UCSD-AML1 (cell line): ENCODE measurements at regions not wholly inside any gene's neighbourhood (a gene's known extent, or its start where the extent isn't known, plus 50 kb on each side); places are given as distances from the start of the nearest gene placed in this dataset.

Experiments used
- DNase-seq: peaks from one replicate; lab custom pipeline; 2025; ENCODE audit not compliant: unreplicated experiment; lab: John Stamatoyannopoulos, UW

DNA sequence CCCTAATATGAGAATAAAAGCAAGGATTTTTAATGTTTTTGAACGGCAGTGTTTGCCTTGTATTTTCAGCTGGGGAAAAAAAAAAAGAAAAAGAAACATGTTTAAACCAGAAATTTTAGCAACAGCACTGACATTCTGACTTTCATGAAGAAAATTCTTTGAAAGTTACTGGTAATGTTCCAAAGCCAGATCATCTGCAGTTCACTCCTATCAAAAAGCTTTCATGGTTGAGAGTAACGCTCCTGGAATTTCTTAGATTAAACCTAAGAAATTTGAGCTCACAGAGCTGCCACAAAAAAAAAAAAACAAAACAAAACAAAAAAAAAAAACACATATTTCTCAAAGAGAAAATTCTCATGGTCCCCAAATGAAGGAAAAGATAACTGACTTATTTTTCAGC, 1106.7 kb downstream of the EFNB2 start:
- no peak for DNase-seq

DNA sequence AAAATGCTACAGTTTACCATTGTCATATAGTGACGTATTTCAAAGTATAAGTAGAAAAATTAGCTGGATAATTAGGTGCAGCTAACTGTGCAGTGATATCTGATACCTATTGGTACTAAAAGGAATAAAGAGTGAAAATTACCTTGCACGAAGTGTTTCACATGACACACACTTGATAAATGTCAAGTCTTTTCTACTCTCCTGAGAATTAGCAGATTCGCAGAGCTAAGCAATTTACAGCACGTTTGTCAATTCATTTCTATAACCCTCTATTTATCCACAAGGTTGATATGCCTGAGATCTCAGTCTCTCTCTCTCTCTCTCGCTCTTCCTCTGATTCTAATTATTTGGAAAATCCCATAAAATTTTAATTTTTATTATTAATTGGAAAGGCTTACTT, 1109.0 kb downstream of the EFNB2 start:
- DNase-seq: no peak

GRCh38 chr13:105414639-105415038, 1120.8 kb downstream of the EFNB2 start:
- no peak for DNase-seq

DNA sequence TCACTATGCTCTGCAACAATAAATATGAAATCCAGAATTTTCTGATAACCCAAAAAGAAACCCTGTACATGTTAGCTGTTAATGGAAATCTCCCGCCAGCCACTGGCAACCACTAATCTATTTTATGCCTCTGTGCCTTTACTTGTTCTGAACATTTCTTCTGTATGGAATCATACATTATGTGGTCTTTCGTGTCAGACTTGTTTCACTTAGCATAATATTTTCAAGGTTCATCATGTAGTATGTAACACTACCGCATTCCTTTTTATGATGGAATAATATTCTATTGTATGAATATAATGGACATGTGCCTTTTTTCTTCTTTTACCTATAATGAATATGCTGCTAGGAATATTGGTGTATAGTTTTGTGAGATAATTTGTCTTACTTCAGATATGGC, 1123.3 kb downstream of the EFNB2 start:
- DNase-seq: no peak

DNA sequence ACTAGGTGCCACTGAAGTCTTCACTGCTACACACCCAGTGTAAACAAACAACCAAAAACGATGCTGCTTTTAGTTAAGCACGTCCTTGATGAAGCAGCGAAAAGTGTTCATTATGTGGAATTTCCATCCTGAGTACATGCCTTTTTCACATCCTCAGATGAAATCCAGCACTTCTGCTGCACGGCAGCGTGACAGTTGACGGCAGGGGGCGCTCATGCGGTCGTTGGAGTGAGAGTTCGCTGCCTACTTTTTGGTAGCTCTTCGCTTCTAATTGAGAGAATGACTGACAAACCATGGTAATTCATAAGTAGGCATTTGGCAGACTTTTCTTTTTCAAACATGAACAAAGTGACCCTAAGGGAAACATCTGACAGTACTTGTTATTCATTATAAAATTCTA, 1124.9 kb downstream of the EFNB2 start:
- peak; percentile 37 for DNase-seq

DNA sequence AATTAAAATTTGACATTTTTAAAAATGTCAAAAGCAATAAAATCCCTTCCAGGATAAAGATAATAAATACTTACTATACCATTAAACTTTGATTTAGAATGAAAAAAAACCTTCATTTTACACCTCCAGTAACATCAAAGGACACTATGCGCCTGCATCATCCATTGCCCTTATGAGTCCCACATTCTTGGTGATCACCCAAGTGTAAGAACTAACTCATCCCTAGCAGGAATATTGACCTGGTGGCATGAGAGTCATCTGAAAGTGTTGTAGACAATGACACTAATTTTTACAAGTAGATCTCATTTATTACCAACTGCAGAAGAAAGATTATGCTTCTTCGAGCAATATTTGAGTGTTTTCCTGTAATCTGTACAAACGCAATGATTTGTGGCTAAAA, 1128.9 kb downstream of the EFNB2 start:
- DNase-seq: no peak

- no peak for DNase-seq
Observed at GRCh38 chr13:105403086-105403485, 1132.4 kb downstream of the EFNB2 start.

DNA sequence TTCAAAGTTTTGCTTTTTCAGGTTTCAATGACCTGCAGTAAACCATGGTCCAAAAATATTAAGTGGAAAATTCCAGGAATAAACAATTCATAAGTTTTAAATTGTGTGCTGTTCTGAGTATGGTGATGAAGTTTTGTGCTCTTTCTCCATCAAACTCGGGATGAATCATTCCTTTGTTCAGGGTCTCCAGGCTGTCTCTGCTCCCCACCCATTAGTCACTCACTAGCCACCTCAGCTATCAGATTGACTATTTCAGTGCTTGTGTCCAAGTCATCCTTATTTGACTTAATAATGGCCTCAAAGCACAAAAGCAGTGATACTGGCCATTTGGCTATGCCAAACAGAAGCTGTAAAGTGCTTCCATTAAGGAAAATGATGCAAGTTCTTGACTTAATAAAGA, 1140.4 kb downstream of the EFNB2 start:
- no peak for DNase-seq

- no peak for DNase-seq
Observed at GRCh38 chr13:105389373-105389772, 1146.1 kb downstream of the EFNB2 start.

DNA sequence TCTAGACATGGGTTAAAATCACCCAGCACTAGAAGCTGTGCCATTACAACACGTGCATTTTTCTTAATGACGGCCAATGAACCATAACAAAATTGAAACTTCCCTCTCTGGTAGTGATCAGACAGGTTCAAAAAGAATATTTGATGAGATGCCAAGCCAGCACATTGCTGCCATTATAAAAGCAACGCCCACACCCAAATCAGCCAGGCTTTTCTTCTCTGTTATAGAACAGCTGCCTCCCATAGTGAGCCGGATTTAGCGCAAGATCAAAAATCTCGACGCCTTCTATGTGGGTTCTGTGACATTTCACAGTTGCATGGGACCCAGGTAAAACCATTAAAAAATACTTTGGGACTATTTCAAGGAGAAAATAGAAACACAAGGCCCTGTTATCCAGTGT, 1158.0 kb downstream of the EFNB2 start:
- no peak for DNase-seq

DNA sequence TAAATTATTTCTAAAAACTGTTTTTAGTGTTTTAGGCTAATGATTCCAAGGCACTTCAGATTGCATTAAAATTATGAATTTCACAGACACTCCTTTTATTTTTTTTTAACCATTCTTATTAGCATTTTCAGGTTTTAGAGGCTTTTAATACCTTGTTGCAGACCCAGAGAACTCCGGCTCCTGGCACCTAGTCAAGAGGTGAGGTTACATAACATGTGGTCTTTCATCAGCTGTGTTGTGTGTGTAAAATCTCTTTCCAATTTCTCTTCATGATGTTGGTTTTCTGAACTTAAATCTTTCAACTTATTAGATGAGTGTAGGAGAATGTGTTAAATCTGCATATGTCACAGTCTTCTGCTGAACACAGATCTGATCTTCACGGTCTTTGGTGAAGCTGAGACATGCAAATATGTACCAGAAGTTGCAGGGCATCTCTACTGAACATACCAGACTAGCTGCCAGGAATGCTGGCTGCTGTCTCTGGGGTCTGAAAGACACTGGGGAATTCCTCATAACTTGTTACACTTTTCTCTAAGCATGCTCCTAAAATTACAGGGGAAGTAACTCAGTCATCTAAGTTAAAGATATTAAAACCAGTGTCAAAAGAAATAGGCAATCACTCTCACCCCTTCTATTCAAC, 1165.3 kb downstream of the EFNB2 start:
- DNase-seq: no peak

GRCh38 chr13:105368781-105369180, 1166.7 kb downstream of the EFNB2 start:
- DNase-seq: no peak

DNA sequence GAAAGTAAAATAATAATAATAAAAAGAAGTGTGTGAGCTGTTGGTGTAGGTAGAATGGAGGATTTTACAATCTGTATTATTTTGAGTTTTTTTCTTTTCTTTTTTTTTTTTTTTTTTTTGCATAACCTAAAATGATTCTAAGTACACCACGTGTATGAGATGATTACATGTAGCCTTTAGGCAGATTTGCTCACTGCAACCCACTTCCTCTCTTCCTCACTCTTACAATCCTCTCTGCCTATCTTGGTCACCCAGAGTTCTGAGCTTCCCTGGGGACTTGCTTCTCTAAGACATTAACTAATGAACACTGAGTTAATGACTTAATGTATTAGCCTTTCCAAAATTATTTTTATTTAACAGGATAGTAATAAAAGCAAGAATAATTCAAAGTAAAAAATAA, 1169.6 kb downstream of the EFNB2 start:
- DNase-seq: no peak

DNA sequence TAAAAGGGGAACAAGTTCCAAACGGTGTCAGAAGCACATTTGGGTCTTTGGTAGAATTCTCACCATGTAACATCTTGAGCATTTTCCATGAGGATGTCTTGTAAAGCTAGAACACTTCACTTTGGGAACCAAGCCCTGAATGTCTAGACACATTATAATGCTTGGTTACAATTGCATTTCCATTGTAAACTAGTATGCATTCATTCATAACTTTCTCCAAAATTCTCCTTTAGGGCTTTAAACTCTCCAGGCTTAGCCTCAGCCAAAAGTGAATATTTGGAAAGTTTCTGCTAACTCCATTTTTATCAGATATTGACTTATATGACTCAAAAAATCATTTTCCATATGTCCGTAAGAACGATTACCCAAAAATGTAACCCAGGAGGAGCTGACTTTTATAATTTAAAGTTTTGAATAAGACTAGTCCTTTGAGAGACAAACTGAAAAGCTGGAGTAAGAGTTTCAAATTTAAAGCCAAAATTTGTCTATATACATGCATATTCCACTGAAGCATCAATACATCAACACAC, 1170.4 kb downstream of the EFNB2 start:
- no peak for DNase-seq

- no peak for DNase-seq
Observed at GRCh38 chr13:105364191-105364590, 1171.3 kb downstream of the EFNB2 start.

DNA sequence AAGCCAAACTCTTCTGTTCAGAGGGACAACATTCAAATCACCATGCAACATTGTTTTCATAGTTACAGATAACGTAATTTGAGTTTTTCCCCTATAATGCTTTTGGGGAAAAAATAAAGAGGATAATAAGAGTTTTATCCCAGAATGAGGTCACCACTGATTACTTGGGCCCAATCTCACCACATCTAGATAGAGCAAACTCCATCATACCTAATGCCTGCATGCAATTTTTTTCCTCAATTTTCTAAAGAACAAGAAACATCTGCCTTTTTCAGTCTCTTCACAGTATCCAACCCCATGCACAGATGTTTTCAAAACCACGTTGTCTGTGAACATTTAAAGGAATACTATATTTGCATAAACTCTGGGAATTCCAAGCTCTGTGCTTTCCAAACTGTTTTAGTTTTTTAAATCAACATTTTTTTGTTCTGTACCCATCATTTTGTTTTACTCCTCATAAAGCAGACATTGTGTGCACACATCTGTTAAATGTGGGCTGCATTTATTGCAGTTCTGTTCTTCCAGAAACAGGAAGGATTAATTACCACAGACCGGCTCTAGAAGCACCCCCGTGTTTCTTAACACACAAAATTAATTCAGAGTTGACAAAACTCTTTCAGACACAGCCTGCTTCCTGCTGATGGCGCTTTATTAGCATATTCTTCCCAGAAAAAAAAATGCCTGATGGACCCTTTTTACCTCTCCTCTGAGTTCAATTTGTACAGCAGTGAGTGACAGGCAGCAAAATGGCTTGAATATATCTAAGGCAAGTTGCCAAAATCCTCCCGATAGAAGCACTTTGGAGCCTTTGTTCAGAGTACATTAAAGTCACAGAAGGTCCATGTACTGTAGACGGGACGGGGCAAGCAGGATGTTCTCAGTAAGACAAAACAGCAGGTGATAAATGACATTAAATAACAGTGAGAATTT, 1171.9 kb downstream of the EFNB2 start:
- no peak for DNase-seq

DNA sequence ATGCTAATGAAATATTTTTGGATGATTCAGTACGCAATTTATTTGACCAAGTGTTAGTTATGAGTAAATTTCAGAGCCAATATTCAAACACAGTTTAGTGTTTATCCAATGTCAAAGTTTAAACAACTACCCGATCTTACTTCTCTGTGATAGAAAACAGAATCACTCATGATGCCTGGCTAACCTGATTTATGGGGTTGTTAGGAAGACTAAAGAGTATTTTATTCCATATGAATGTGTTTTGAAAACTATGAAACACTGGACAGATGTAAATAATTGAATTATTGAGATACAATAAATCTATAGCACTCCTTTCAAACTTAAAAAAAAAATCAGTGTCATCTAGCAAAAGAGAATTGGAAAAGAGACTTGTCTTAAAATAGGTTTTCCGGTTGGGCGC, 1181.8 kb downstream of the EFNB2 start:
- DNase-seq: no peak

DNA sequence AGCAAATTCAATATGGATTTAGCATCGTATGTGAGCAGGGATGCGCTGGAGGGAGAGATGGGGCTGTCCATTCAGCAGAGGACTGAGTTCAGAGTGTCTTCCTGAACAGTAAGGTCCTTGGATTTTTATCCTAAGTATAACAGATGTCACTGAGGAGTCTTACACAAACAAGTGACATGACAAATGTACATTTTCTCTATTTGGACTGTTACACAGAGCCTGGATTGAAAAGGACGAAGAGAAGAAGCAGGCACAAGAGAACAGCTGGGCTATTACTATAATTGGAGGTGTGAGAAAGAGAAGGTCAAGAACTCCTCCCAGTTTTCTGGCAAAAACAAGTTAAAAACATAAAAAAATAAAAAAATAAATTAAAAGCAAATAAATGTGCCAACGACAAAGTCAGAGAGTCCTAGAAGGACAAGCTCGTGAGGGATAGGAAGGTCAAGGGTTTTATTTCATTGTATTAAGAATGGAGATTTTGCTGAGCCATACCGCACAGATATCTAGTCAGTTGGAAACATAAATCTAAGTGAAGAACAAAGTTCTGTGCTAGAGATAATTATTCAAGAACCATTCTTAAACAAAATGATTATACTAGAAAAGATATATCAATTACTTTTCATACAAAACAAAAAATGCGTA, 1186.3 kb downstream of the EFNB2 start:
- no peak for DNase-seq

GRCh38 chr13:105346141-105346775, 1189.2 kb downstream of the EFNB2 start:
- DNase-seq: no peak

DNA sequence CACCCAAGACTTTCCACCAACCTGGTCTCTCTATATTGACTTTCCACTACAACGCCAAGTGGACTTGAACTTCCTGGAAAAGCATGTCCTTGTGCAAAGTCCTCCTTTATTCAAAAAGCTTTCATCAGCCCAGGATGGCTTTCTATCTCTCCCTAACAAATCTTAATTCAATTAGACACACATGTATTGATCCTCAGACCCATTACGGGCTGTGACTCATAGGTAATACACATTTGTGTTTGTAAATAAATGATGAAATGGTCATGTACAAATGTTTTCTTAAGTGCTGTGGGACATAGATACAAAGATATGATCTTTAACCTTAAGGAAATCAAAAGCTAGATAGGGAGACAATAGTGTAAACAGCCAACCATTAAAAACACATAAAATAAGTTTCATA, 1189.7 kb downstream of the EFNB2 start:
- no peak for DNase-seq

DNA sequence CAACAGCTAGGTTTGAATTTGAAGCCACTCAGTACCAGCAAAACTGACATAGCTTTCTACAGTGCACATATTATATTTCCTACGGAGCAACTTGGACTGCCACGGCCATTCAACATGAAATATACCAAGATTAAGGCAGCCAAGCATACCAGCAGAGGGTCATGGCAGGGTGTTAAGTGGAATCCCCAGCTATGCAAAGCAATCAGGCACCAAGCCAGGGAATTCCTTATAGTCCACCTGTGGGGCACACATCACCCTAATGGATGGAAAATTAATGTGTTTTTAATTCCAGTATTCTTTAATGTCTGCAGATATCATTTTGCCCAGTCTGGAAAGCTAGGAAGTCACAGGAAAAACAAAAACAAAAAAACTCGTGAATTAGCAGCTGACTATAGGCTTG, 1190.3 kb downstream of the EFNB2 start:
- no peak for DNase-seq
